ENCODE measurements at regions not wholly inside any gene's neighbourhood (a gene's known extent, or its start where the extent isn't known, plus 50 kb on each side); places are given as distances from the start of the nearest gene placed in this dataset.

GRCh38 chr14:44616204-44616603 is 109.1 kb upstream of the FSCB start:
- TF ChIP-seq POLR2AphosphoS5 (IDR thresholded peaks at IDR 0.05; ENCODE audit: low read depth, low read length) (no peak), POLR2A (IDR thresholded peaks at IDR 0.05; ENCODE audit: low read depth, low read length) (no peak), TAF1 (IDR thresholded peaks at IDR 0.05; ENCODE audit: borderline replicate concordance, low read depth, low read length) (no peak)
